HCT116 (cell line): ENCODE measurements at regions not wholly inside any gene's neighbourhood (a gene's known extent, or its start where the extent isn't known, plus 50 kb on each side); places are given as distances from the start of the nearest gene placed in this dataset.

Experiments used
- ATAC-seq: fragments of 200-7000 bp; cut with Tn5 transposase; 2 replicates; pipeline ENCODE4 v1.9.1; 2020; ENCODE audit warnings: mild to moderate bottlenecking, moderate library complexity
- BruUV-seq: library from RNA; stranded (reverse); fragments of 400-500 nt; replicated peaks from 2 replicates; lab custom pipeline; 2021; lab: Mats Ljungman, UMichigan
- CTCF ChIA-PET: fragments of 300-600 bp; sonication (Branson Sonifier 250); formaldehyde crosslinking; loops from one replicate; lab custom pipeline; 2021; ENCODE audit warnings: antibody characterized with exemption; lab: Charles Lee
- POLR2A ChIA-PET: fragments of 300-600, 350-600 bp; sonication (Branson Sonifier 250); formaldehyde crosslinking; loops from one replicate; lab custom pipeline; 2021; ENCODE audit warnings: antibody characterized with exemption; lab: Charles Lee
- RAD21 ChIA-PET, 2 experiments: fragments of 300-600 bp; sonication (Branson Sonifier 250); formaldehyde crosslinking; loops; one replicate each; lab custom pipeline; 2023; ENCODE audit warnings: low total read pairs in 2 of 2; ENCODE audit not compliant: uncharacterized antibody in 2 of 2, unreplicated experiment in 2 of 2, low non-redundant PET in 1 of 2; lab: Charles Lee
- DNase-seq: peaks from one replicate; pipeline ENCODE4 v3.0.0-alpha.2; 2010; ENCODE audit warnings: low read depth, low spot score
- H2AFZ ChIP-seq: fragments of 200-600 bp; shearing (Covaris generic), sonication (generic); 2 replicates; pipeline ENCODE4 v1.6.1; 2017; ENCODE audit warnings: low read depth, mixed run types, mixed read lengths, antibody characterized with exemption, low read length; ENCODE audit not compliant: poor library complexity, severe bottlenecking
- H3K27ac ChIP-seq: 2 replicates; pipeline ENCODE4 v1.5.1; 2012; ENCODE audit warnings: low read depth, low read length
- H3K27me3 ChIP-seq: fragments of 200-600 bp; sonication (generic); 2 replicates; pipeline ENCODE4 v1.6.1; 2016; ENCODE audit warnings: mixed run types, low read length, mixed read lengths; ENCODE audit not compliant: insufficient read depth
- H3K36me3 ChIP-seq, 2 experiments: fragments of 200-500 bp in 1 of 2; fragments of 200-600 bp in 1 of 2; sonication (Bioruptor generic) in 1 of 2; sonication (generic) in 1 of 2; 2 replicates each; pipeline versions ENCODE4 v1.5.1 to v1.6.1; 2014 to 2016; ENCODE audit warnings: low read length in 2 of 2, inconsistent platforms in 1 of 2, mixed read lengths in 1 of 2, mixed run types in 1 of 2; ENCODE audit not compliant: insufficient read depth in 2 of 2, control insufficient read depth in 1 of 2
- H3K4me1 ChIP-seq, 2 experiments: fragments of 200-600 bp in 1 of 2; sonication (generic) in 1 of 2; 2 replicates each; pipeline versions ENCODE4 v1.5.1 to v1.6.1; 2012 to 2017; ENCODE audit warnings: low read length in 2 of 2, inconsistent platforms in 1 of 2, mild to moderate bottlenecking in 1 of 2, mixed read lengths in 1 of 2, mixed run types in 1 of 2, moderate library complexity in 1 of 2; ENCODE audit not compliant: insufficient read depth in 2 of 2, control insufficient read depth in 1 of 2
- H3K4me2 ChIP-seq: fragments of 200-600 bp; sonication (generic); 2 replicates; pipeline ENCODE4 v1.6.1; 2017; ENCODE audit warnings: mixed run types, low read length, mixed read lengths
- H3K4me3 ChIP-seq, 2 experiments: fragments of 200-600 bp in 1 of 2; sonication (generic) in 1 of 2; replicated peaks in 1 of 2; 2 replicates each; pipeline ENCODE4 v1.5.1; 2011 to 2016; ENCODE audit warnings: low read length in 2 of 2, control low read depth in 1 of 2, low read depth in 1 of 2, mild to moderate bottlenecking in 1 of 2, mixed read lengths in 1 of 2, mixed run types in 1 of 2
- H3K79me2 ChIP-seq: fragments of 200-600 bp; sonication (generic); 2 replicates; pipeline ENCODE4 v1.6.1; 2017; ENCODE audit warnings: mild to moderate bottlenecking, mixed run types, low read length, moderate library complexity, mixed read lengths; ENCODE audit not compliant: insufficient read depth
- H3K9ac ChIP-seq: fragments of 200-600 bp; sonication (generic); 2 replicates; pipeline ENCODE4 v1.6.1; 2016; ENCODE audit warnings: low read length, mixed read lengths
- H3K9me2 ChIP-seq: fragments of 200-600 bp; sonication (generic), shearing (Covaris generic); 2 replicates; pipeline ENCODE4 v1.6.1; 2017; ENCODE audit warnings: mixed run types, mild to moderate bottlenecking, moderate library complexity; ENCODE audit not compliant: insufficient read depth
- H3K9me3 ChIP-seq, 2 experiments: fragments of 200-500 bp in 1 of 2; fragments of 200-600 bp in 1 of 2; sonication (Bioruptor generic) in 1 of 2; sonication (generic) in 1 of 2; 2 replicates each; pipeline ENCODE4 v1.6.1; 2014 to 2017; ENCODE audit warnings: low read length in 2 of 2, mixed read lengths in 2 of 2, inconsistent platforms in 1 of 2, low read depth in 1 of 2, mild to moderate bottlenecking in 1 of 2, mixed run types in 1 of 2, moderate library complexity in 1 of 2; ENCODE audit not compliant: control insufficient read depth in 1 of 2, insufficient read depth in 1 of 2
- H4K20me1 ChIP-seq: fragments of 200-600 bp; sonication (generic), shearing (Covaris generic); 2 replicates; pipeline ENCODE4 v1.6.1; 2017; ENCODE audit warnings: mixed run types, mild to moderate bottlenecking, moderate library complexity; ENCODE audit not compliant: insufficient read depth
- CEBPB ChIP-seq: IDR thresholded peaks from 2 replicates; pipeline ENCODE4 v1.6.1; 2012; ENCODE audit warnings: low read depth
- EGR1 ChIP-seq: IDR thresholded peaks from 2 replicates; pipeline ENCODE4 v1.6.1; 2012; ENCODE audit warnings: low read depth
- ELF1 ChIP-seq: IDR thresholded peaks from 2 replicates; pipeline ENCODE4 v1.6.1; 2012; ENCODE audit warnings: low read depth, borderline replicate concordance
- FOSL1 ChIP-seq: IDR thresholded peaks from 2 replicates; pipeline ENCODE4 v1.6.1; 2012; ENCODE audit warnings: low read depth
- JUND ChIP-seq: IDR thresholded peaks from 2 replicates; pipeline ENCODE4 v1.6.1; 2012
- POLR2A ChIP-seq: IDR thresholded peaks from 2 replicates; pipeline ENCODE4 v1.7.0; 2011; ENCODE audit warnings: borderline replicate concordance; ENCODE audit not compliant: insufficient read depth, insufficient read length; ENCODE audit errors: extremely low read depth
- RAD21 ChIP-seq: IDR thresholded peaks from 2 replicates; pipeline ENCODE4 v1.6.1; 2012; ENCODE audit warnings: low read depth, mild to moderate bottlenecking
- SIN3A ChIP-seq: IDR thresholded peaks from 2 replicates; pipeline ENCODE4 v1.6.1; 2012; ENCODE audit warnings: low read depth
- intact Hi-C: fragments of 100-400 bp; cut with micrococcal nuclease; formaldehyde crosslinking; loops from 2 replicates; pipeline ENCODE4 v1.10.0; 2022
- TF ChIP-seq, protein P1 (sequence below): IDR thresholded peaks from 2 replicates; pipeline ENCODE4 v1.6.1; 2012; ENCODE audit warnings: low read depth
- TF ChIP-seq, protein P2 (sequence below), 3 experiments: fragments of 200-600 bp in 1 of 3; sonication (generic) in 1 of 3; IDR thresholded peaks in 2 of 3; conservative IDR thresholded peaks in 1 of 3; 2 replicates each; pipeline ENCODE4 v1.5.1; 2012 to 2017; ENCODE audit warnings: low read depth in 2 of 3, low read length in 2 of 3, antibody characterized with exemption in 1 of 3, borderline replicate concordance in 1 of 3, control low read depth in 1 of 3, mild to moderate bottlenecking in 1 of 3, mixed read lengths in 1 of 3, mixed run types in 1 of 3, moderate library complexity in 1 of 3; ENCODE audit not compliant: insufficient read depth in 1 of 3
- TF ChIP-seq, protein P3 (sequence below): IDR thresholded peaks from 2 replicates; pipeline ENCODE4 v1.6.1; 2012
- TF ChIP-seq, protein P4 (sequence below): IDR thresholded peaks from 2 replicates; pipeline ENCODE4 v1.6.1; 2012

DNA sequence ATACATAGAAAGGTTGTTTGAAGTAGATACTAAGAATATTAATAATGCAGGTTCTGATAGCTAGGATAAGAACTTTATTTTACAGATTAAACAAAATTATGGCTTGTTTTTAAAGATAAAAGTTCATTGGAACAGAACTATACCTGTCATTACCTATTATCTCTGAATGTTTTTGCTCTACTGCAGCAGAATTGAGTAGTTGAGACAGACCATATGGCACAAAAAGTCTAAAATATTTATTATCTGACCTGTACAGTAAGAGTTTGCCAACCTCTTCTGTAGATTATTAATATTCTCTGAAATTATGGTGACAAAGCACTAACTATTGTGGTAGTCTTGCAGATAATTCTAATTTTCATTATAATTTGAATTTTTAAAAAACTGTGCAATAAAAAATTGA lies 829.1 kb upstream of the MGAT4C start (continued):
- TF ChIP-seq, protein P1, sequence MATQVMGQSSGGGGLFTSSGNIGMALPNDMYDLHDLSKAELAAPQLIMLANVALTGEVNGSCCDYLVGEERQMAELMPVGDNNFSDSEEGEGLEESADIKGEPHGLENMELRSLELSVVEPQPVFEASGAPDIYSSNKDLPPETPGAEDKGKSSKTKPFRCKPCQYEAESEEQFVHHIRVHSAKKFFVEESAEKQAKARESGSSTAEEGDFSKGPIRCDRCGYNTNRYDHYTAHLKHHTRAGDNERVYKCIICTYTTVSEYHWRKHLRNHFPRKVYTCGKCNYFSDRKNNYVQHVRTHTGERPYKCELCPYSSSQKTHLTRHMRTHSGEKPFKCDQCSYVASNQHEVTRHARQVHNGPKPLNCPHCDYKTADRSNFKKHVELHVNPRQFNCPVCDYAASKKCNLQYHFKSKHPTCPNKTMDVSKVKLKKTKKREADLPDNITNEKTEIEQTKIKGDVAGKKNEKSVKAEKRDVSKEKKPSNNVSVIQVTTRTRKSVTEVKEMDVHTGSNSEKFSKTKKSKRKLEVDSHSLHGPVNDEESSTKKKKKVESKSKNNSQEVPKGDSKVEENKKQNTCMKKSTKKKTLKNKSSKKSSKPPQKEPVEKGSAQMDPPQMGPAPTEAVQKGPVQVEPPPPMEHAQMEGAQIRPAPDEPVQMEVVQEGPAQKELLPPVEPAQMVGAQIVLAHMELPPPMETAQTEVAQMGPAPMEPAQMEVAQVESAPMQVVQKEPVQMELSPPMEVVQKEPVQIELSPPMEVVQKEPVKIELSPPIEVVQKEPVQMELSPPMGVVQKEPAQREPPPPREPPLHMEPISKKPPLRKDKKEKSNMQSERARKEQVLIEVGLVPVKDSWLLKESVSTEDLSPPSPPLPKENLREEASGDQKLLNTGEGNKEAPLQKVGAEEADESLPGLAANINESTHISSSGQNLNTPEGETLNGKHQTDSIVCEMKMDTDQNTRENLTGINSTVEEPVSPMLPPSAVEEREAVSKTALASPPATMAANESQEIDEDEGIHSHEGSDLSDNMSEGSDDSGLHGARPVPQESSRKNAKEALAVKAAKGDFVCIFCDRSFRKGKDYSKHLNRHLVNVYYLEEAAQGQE: no peak
- TF ChIP-seq CEBPB (no peak), ELF1 (no peak), FOSL1 (no peak), JUND (no peak)
- TF ChIP-seq, protein P2, sequence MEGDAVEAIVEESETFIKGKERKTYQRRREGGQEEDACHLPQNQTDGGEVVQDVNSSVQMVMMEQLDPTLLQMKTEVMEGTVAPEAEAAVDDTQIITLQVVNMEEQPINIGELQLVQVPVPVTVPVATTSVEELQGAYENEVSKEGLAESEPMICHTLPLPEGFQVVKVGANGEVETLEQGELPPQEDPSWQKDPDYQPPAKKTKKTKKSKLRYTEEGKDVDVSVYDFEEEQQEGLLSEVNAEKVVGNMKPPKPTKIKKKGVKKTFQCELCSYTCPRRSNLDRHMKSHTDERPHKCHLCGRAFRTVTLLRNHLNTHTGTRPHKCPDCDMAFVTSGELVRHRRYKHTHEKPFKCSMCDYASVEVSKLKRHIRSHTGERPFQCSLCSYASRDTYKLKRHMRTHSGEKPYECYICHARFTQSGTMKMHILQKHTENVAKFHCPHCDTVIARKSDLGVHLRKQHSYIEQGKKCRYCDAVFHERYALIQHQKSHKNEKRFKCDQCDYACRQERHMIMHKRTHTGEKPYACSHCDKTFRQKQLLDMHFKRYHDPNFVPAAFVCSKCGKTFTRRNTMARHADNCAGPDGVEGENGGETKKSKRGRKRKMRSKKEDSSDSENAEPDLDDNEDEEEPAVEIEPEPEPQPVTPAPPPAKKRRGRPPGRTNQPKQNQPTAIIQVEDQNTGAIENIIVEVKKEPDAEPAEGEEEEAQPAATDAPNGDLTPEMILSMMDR (IDR thresholded peaks at IDR 0.05 in 2 of 3, conservative IDR thresholded peaks at IDR 0.05 in 1 of 3; ENCODE audit: borderline replicate concordance in 1 of 3, insufficient read depth in 1 of 3, low read depth in 2 of 3, low read length in 2 of 3): no peak

DNA sequence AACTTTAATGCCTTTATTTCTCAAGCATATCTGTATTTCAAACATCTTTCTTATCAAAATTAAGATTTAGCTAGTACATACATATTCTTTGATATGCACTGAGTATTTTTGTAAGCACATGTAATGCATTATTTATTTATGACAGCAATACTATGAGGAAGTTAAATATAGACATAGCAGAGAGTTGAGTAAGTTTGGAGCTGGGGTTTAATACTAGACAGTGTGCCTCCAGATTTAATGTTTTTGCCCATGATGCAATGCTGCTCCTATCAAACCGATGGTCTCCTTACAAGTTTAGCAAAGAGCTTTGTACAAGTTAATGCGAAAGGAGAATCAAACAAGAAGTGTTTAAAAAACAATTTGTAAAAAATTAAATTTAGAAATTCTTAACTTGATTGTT lies 826.6 kb upstream of the MGAT4C start:
- Histone ChIP-seq H2AFZ (no peak overlapping the region), H3K4me1 (no peaks in the 10 kb centered on the region), H3K9me2 (no peaks in the 10 kb centered on the region), H3K4me2 (no peak overlapping the region), H4K20me1 (no peaks in the 10 kb centered on the region), H3K36me3 (no peaks in the 10 kb centered on the region), H3K4me3 (no peak overlapping the region), H3K27me3 (no peaks in the 10 kb centered on the region), H3K27ac (no peak overlapping the region), H3K79me2 (no peaks in the 10 kb centered on the region), H3K9me3 (no peaks in the 10 kb centered on the region), H3K9ac (no peak overlapping the region)
- RAD21 ChIA-PET: no interaction called here
- DNase-seq (no peak), ATAC-seq (no peak)
- POLR2A ChIA-PET: no interaction called here
- intact Hi-C loops: no loop called here
- CTCF ChIA-PET: no interaction called here
- BruUV-seq: no TSS peak
- no peak for TF ChIP-seq EGR1
- no peak for TF ChIP-seq RAD21
- no peak for TF ChIP-seq ELF1
- TF ChIP-seq, protein P1: no peak
- TF ChIP-seq FOSL1: no peak
- no peak for TF ChIP-seq CEBPB
- TF ChIP-seq, protein P3, sequence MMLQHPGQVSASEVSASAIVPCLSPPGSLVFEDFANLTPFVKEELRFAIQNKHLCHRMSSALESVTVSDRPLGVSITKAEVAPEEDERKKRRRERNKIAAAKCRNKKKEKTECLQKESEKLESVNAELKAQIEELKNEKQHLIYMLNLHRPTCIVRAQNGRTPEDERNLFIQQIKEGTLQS: no peak
- no peak for TF ChIP-seq JUND
- TF ChIP-seq SIN3A: no peak
- TF ChIP-seq, protein P2 (IDR thresholded peaks at IDR 0.05 in 2 of 3, conservative IDR thresholded peaks at IDR 0.05 in 1 of 3; ENCODE audit: borderline replicate concordance in 1 of 3, insufficient read depth in 1 of 3, low read depth in 2 of 3, low read length in 2 of 3): no peak
- TF ChIP-seq POLR2A: no peak
- TF ChIP-seq, protein P4, sequence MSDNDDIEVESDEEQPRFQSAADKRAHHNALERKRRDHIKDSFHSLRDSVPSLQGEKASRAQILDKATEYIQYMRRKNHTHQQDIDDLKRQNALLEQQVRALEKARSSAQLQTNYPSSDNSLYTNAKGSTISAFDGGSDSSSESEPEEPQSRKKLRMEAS: no peak
